ENCODE measurements at regions not wholly inside any gene's neighbourhood (a gene's known extent, or its start where the extent isn't known, plus 50 kb on each side); places are given as distances from the start of the nearest gene placed in this dataset.

DNA sequence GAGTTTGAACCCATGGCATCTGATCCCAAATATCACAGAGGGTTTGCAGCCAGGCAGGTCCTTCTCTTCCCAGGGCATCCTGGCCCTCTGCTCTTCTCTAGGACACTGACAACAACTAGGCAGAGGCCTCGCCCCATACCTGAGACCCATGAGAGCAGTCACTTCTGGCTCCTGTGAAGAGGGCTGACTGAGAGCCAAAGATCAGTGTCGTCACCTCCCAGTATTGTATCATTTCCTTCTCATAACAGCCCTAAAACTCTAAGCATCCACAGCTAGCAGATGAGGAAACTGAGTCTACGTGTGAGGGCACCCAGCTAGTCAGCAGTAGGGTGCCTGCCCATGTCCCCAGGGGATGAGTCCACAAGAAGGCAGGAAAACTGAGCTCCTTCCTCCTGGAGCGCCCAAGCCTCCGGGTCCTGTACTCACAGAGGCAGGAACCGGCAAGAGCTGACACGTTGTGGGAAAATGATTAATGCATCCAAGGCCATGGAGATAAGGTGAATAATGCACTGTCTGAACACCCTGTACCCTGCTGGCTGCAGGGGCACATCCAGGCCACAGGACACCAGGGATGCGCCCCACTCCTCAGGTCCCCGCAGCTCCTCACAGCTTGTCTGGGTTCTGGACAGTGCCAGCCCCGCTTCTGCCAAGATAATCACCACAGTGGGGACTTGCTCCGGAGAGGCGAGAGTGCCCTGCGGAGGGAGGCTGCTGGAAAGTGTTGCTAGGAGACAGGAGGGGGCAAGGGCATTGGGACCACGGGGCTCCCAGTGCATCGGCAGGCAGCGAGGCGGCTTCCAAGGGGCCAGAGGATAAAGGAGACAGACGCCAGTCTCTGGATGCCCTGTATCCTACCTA, 340.0 kb downstream of the NPHP4 start:
- peak in 1 of 4 donors; percentile 75 for ATAC-seq
- no peak for TF ChIP-seq CTCF (IDR thresholded peaks at IDR 0.05)
- no peak for TF ChIP-seq POLR2A (IDR thresholded peaks at IDR 0.05)

DNA sequence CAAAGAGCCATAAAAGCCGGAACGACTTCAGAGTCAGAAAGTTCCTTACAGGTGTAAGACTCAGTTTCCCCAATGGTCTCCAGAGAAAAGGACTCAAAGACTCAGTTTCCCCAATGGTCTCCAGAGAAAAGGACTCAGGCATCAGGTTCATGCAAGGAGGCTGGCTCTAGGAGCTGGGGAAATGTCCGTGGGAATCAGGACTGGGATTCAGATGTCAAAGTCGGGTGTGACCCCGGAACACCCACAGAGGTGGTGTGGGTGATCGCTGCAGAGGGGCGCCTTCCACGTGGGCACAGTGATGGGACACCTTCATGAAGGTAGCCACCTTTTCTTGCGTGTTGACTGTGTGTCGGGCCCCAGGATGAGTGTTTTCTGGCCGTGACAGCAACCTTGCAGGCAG, 340.8 kb downstream of the NPHP4 start:
- Histone ChIP-seq H3K4me1 (no peaks in the 10 kb centered on the region), H3K36me3 (no peaks in the 10 kb centered on the region), H3K4me3 (no peak overlapping the region), H3K9me3 (no peaks in the 10 kb centered on the region), H3K27me3 (no peaks in the 10 kb centered on the region), H3K27ac (no peak overlapping the region)
- intact Hi-C loops (cut with DNase I), result no loop called here
- DNase-seq (no peak), ATAC-seq (no peak)
- WGBS (ENCODE audit: insufficient coverage, low coverage, low lambda C conversion rate, missing lambda C conversion rate), result no CpG with 5 or more reads among the region's 11 CpGs
- no peak for TF ChIP-seq CTCF (IDR thresholded peaks at IDR 0.05)
- no peak for TF ChIP-seq POLR2A (IDR thresholded peaks at IDR 0.05)

More for the DNA sequence above, 340.0 kb downstream of the NPHP4 start:
- Histone ChIP-seq H3K9me3 (no peaks in the 10 kb centered on the region), H3K4me1 (no peaks in the 10 kb centered on the region), H3K27me3 (no peaks in the 10 kb centered on the region), H3K4me3 (no peak overlapping the region), H3K36me3 (no peaks in the 10 kb centered on the region), H3K27ac (no peak overlapping the region)
- 6% methylated on average over 9 of the region's 18 CpGs for WGBS (ENCODE audit: insufficient coverage, low coverage, low lambda C conversion rate, missing lambda C conversion rate)
- intact Hi-C loops (cut with DNase I), result no loop called here
- no peak for DNase-seq

DNA sequence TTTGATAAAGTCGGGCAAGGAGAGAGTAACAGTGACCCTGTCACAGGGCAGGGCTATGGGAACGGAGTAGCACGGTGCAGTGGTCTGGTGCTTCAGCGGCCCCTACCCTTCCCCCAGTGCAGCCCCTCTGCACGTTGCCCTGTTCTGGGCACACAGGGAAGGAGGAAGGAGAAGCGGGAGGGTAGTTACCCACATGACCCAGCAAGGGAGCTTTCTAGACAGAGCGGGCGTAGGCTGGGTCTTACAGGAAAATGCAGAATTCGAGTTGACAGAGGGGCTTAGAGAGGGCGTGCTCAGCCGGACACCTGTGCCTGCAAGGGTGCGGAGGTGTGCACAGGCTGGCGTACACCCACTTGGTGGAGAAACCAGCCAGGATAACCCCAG, 341.2 kb downstream of the NPHP4 start:
- H3K4me3 ChIP-seq, result no peak overlapping the region
- H3K27me3 ChIP-seq, result no peaks in the 10 kb centered on the region
- DNase-seq, result peak in 1 of 3 donors; percentile 23
- ATAC-seq, result no peak
- H3K27ac ChIP-seq, result no peak overlapping the region
- TF ChIP-seq POLR2A (IDR thresholded peaks at IDR 0.05), result no peak
- no peak for TF ChIP-seq CTCF (IDR thresholded peaks at IDR 0.05)
- H3K4me1 ChIP-seq, result no peaks in the 10 kb centered on the region
- H3K36me3 ChIP-seq, result no peaks in the 10 kb centered on the region
- intact Hi-C loops (cut with DNase I), result no loop called here
- 59% methylated on average over 12 of the region's 13 CpGs for WGBS (ENCODE audit: insufficient coverage, low coverage, low lambda C conversion rate, missing lambda C conversion rate)
- H3K9me3 ChIP-seq, result no peaks in the 10 kb centered on the region

DNA sequence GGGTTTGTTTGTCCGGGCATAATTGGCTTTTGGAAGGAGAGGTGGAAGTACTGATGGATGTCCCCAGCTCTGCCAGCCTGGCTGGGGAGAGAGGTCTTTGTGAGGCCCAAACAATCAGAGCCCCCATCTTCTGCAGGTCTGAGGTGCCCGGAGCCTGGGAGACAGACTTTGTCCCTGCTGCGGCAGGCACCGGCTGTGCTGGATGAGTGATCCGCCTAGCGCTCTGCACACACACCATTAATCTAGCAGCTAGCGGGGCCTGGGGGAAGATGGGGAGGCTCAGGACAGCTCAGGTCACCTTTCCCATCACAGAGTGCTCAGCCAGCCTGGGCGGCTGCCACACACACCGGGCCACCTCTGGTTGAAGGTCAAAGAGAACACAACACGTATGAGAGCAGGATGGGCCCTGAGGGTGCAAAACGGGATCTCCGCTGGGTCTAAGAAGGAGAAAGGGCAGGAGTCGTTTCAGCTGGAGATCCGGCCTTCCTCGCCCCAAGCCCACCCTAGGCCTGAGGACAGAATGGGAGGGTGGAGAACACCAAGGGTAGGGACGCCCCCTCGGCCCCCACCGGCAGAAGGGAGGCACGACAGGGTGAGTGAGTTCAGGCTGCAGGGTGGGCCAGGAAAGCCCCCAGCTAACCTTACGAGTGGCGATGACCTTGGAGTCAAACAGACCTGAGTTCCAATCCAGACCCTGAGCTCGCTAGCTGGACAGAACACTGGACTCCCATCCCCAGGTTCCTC, 341.8 kb downstream of the NPHP4 start:
- no peaks in the 10 kb centered on the region for H3K9me3 ChIP-seq
- H3K27ac ChIP-seq, result no peak overlapping the region
- TF ChIP-seq CTCF (IDR thresholded peaks at IDR 0.05) (no peak), POLR2A (IDR thresholded peaks at IDR 0.05) (no peak)
- H3K4me1 ChIP-seq, result no peaks in the 10 kb centered on the region
- ATAC-seq (no peak), DNase-seq (peak in 1 of 3 donors; percentile 37)
- whole genome bisulfite sequencing (ENCODE audit: insufficient coverage, low coverage, low lambda C conversion rate, missing lambda C conversion rate), result 64% methylated on average over 8 of the region's 22 CpGs
- no peaks in the 10 kb centered on the region for H3K27me3 ChIP-seq
- intact Hi-C loops (cut with DNase I), result no loop called here
- H3K36me3 ChIP-seq, result no peaks in the 10 kb centered on the region
- H3K4me3 ChIP-seq, result no peak overlapping the region

Data from right lobe of liver (tissue), 6 donors.